ENCODE measurements at regions not wholly inside any gene's neighbourhood (a gene's known extent, or its start where the extent isn't known, plus 50 kb on each side); places are given as distances from the start of the nearest gene placed in this dataset.
"Not testable (repeated sequence)": the region's sequence is repeated elsewhere in the genome, so short reads cannot be mapped to it uniquely, and the experiment has no call there.

DNA sequence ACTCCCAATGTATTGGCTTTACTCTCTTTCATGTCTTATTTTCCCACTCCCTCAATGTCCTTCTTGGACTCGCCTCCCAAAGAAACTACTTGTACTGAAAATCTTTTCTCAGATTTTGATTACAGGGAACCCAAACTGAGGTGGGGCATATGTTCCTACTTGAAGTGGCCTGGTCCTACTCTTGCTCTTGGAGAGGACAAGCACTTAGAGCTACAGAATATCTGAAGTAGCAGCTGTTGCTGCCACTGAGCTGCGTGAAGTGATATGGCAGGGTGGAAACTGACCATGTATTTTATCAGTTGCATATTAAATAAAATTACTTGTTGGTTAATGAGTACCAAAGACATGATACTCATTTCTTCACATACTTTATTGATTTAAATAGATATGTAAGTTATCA lies 129.5 kb downstream of the TSEN15 start:
- Histone ChIP-seq H3K4me3 (no peak overlapping the region), H3K4me1 (no peaks in the 10 kb centered on the region), H3K9me3 (no peaks in the 10 kb centered on the region), H3K27ac (no peak overlapping the region), H3K4me2 (no peak overlapping the region)
- ATAC-seq (no peak), DNase-seq (ENCODE audit: low read depth in 1 of 2, low spot score in 1 of 2) (no peak), FAIRE-seq (no peak)
- WGBS (ENCODE audit: missing lambda C conversion rate): 53% methylated on average over 2 of the region's 2 CpGs
- TF ChIP-seq RFX5 (IDR thresholded peaks at IDR 0.05) (no peak), ESRRA (IDR thresholded peaks at IDR 0.05; ENCODE audit: borderline replicate concordance, low read length) (no peak), HOXB13 (CRISPR knock-in tag; IDR thresholded peaks at IDR 0.05; ENCODE audit: low read depth) (no peak), HDAC2 (IDR thresholded peaks at IDR 0.05) (no peak), TP53 (CRISPR knock-in tag; IDR thresholded peaks at IDR 0.05) (no peak)
- POLR2A ChIA-PET: no interaction called here
- CTCF ChIA-PET: no interaction called here

- TF ChIP-seq CHD2 (IDR thresholded peaks at IDR 0.05; ENCODE audit: low read length, partially characterized antibody) (no peak), KDM5A (IDR thresholded peaks at IDR 0.05) (no peak), MAFK (IDR thresholded peaks at IDR 0.05; ENCODE audit: partially characterized antibody) (peak; percentile 59)
- no peak for DNase-seq (ENCODE audit: low read depth in 1 of 2, low spot score in 1 of 2)
- no peak for FAIRE-seq
- H3K9me3 ChIP-seq: no peaks in the 10 kb centered on the region; the same call in 2 of the 3 replicates
- CTCF ChIA-PET: no interaction called here
- no peaks in the 10 kb centered on the region for H3K4me1 ChIP-seq
- H3K27ac ChIP-seq: no peak overlapping the region
- no peak for ATAC-seq
- POLR2A ChIA-PET: no interaction called here
- H3K4me2 ChIP-seq: no peak overlapping the region
- H3K4me3 ChIP-seq: no peak overlapping the region
- 68% methylated on average over 3 of the region's 3 CpGs for WGBS (ENCODE audit: missing lambda C conversion rate)
Measured at GRCh38 chr1:184183919-184184318, 132.4 kb downstream of the TSEN15 start.

DNA sequence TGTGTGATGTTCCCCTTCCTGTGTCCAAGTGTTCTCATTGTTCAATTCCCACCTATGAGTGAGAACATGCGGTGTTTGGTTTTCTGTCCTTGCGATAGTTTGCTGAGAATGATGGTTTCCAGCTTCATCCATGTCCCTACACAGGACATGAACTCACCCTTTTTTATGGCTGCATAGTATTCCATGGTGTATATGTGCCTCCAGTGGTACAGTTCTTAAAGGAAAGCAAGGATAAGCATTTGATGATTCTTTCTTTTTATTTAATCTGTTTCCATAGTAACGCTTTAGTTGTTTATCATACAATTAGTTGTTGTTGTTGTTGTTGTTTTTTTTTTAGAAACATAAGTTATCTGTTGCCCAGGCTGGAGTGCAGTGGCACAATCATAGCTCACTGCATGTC lies 133.1 kb downstream of the TSEN15 start:
- H3K9me3 ChIP-seq; H3K4me3 ChIP-seq; ATAC-seq; CTCF ChIA-PET; POLR2A ChIA-PET; FAIRE-seq; H3K4me1 ChIP-seq; DNase-seq (ENCODE audit: low read depth in 1 of 2, low spot score in 1 of 2); H3K4me2 ChIP-seq; H3K27ac ChIP-seq: not testable (repeated sequence)
- whole genome bisulfite sequencing (ENCODE audit: missing lambda C conversion rate): 70% methylated on average over 3 of the region's 3 CpGs

- Histone ChIP-seq H3K4me2 (no peak overlapping the region), H3K9me3 (no peaks in the 10 kb centered on the region; the same call in 2 of the 3 replicates), H3K4me3 (no peak overlapping the region), H3K27ac (no peak overlapping the region), H3K4me1 (no peaks in the 10 kb centered on the region)
- ATAC-seq: no peak
- WGBS (ENCODE audit: missing lambda C conversion rate): 74% methylated on average over 3 of the region's 3 CpGs
- TF ChIP-seq TP53 (CRISPR knock-in tag; IDR thresholded peaks at IDR 0.05) (no peak), FOXS1 (CRISPR knock-in tag; IDR thresholded peaks at IDR 0.05) (no peak)
- no peak for DNase-seq (ENCODE audit: low read depth in 1 of 2, low spot score in 1 of 2)
- ChIA-PET CTCF (no interaction called here), POLR2A (no interaction called here)
- FAIRE-seq: no peak
Measured at GRCh38 chr1:184185347-184185746, 133.8 kb downstream of the TSEN15 start.

DNA sequence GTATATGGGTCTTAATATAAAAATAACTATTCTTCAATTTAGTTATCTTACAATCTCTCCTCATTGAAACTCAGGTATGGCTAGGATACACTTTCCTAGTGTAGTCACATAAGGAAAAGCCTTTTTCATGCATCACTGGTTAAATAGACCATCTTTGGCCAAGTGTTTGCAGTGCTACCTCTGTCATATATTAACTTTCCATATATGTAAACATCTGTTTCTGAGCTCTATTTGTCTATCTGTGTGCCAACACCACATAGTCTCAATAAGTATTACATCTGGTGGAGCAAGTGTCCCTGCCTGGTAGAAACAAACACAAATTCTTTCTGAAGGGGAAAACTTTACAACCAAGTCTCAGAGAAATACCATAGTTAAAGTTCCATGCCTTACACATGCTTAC lies 134.6 kb downstream of the TSEN15 start:
- no peak for TF ChIP-seq CEBPB (IDR thresholded peaks at IDR 0.05)
- FAIRE-seq: no peak

GRCh38 chr1:184187097-184187496 lies 135.6 kb downstream of the TSEN15 start:
- no peak overlapping the region for H3K27ac ChIP-seq
- H3K4me1 ChIP-seq: no peaks in the 10 kb centered on the region
- H3K4me2 ChIP-seq: no peak overlapping the region
- H3K4me3 ChIP-seq: no peak overlapping the region
- DNase-seq (ENCODE audit: low read depth in 1 of 2, low spot score in 1 of 2) (no peak), ATAC-seq (no peak), FAIRE-seq (no peak)
- ChIA-PET POLR2A (no interaction called here), CTCF (no interaction called here)
- H3K9me3 ChIP-seq: no peaks in the 10 kb centered on the region; the same call in 2 of the 3 replicates
- WGBS (ENCODE audit: missing lambda C conversion rate): 45% methylated on average over 3 of the region's 3 CpGs
- TF ChIP-seq, protein P1, sequence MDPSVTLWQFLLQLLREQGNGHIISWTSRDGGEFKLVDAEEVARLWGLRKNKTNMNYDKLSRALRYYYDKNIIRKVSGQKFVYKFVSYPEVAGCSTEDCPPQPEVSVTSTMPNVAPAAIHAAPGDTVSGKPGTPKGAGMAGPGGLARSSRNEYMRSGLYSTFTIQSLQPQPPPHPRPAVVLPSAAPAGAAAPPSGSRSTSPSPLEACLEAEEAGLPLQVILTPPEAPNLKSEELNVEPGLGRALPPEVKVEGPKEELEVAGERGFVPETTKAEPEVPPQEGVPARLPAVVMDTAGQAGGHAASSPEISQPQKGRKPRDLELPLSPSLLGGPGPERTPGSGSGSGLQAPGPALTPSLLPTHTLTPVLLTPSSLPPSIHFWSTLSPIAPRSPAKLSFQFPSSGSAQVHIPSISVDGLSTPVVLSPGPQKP (IDR thresholded peaks at IDR 0.05; ENCODE audit: low read depth, low read length): no peak
- TF ChIP-seq CBX2 (IDR thresholded peaks at IDR 0.05; ENCODE audit: borderline replicate concordance, low read depth): no peak
- TF ChIP-seq FOSB (CRISPR knock-in tag; IDR thresholded peaks at IDR 0.05): no peak

More for the DNA sequence above, 134.6 kb downstream of the TSEN15 start:
- ChIA-PET CTCF (no interaction called here), POLR2A (no interaction called here)
- DNase-seq (ENCODE audit: low read depth in 1 of 2, low spot score in 1 of 2): no peak
- ATAC-seq: no peak
- Histone ChIP-seq H3K4me3 (no peak overlapping the region), H3K27ac (no peak overlapping the region), H3K4me1 (no peaks in the 10 kb centered on the region), H3K4me2 (no peak overlapping the region), H3K9me3 (no peaks in the 10 kb centered on the region; the same call in 2 of the 3 replicates)

Data from A549 (cell line).